Endothelial cell of umbilical vein (primary cell): ENCODE measurements at regions not wholly inside any gene's neighbourhood (a gene's known extent, or its start where the extent isn't known, plus 50 kb on each side); places are given as distances from the start of the nearest gene placed in this dataset.

Experiments
- CTCF ChIP-seq, 2 donors: IDR thresholded peaks; 1 replicate in 1 of 2; 2 replicates in 1 of 2; pipeline ENCODE4 v1.5.1; 2011; ENCODE audit warnings: low read length in 2 of 2, mild to moderate bottlenecking in 2 of 2, moderate library complexity in 2 of 2, control low read depth in 1 of 2, inconsistent platforms in 1 of 2, low read depth in 1 of 2; ENCODE audit not compliant: insufficient read depth in 1 of 2; ENCODE audit errors: extremely low read depth in 1 of 2
- JUN ChIP-seq: IDR thresholded peaks from 2 replicates; pipeline ENCODE4 v1.6.1; 2011; ENCODE audit warnings: borderline replicate concordance, low read depth; ENCODE audit not compliant: insufficient read length, insufficient read depth

GRCh38 chr14:22393796-22394195 is 195.2 kb downstream of the DAD1 start:
- TF ChIP-seq CTCF (IDR thresholded peaks at IDR 0.05; ENCODE audit: extremely low read depth in 1 of 2, insufficient read depth in 1 of 2, low read depth in 1 of 2, low read length in 2 of 2) (no peak), JUN (no peak)
